ENCODE measurements at regions not wholly inside any gene's neighbourhood (a gene's known extent, or its start where the extent isn't known, plus 50 kb on each side); places are given as distances from the start of the nearest gene placed in this dataset.

- TF ChIP-seq SIN3A (IDR thresholded peaks at IDR 0.05; ENCODE audit: borderline replicate concordance, insufficient read depth, low read length) (no peak), REST (IDR thresholded peaks at IDR 0.05; ENCODE audit: insufficient read depth in 1 of 2, low read depth in 2 of 2, low read length in 2 of 2) (no peak), FOXP2 (optimal IDR thresholded peaks at IDR 0.05; ENCODE audit: borderline replicate concordance, extremely low read depth, extremely low read length, insufficient read depth) (no peak), TAF1 (IDR thresholded peaks at IDR 0.05; ENCODE audit: borderline replicate concordance, insufficient read depth, low read length) (no peak), POLR2AphosphoS5 (IDR thresholded peaks at IDR 0.05; ENCODE audit: low read depth, low read length) (no peak)
Measured at GRCh38 chr3:22045882-22046281, 294.9 kb upstream of the ZNF385D start.

GRCh38 chr3:22063500-22063899 lies 312.5 kb upstream of the ZNF385D start:
- TF ChIP-seq POLR2AphosphoS5 (IDR thresholded peaks at IDR 0.05; ENCODE audit: low read depth, low read length) = no peak
- no peak for TF ChIP-seq TAF1 (IDR thresholded peaks at IDR 0.05; ENCODE audit: borderline replicate concordance, insufficient read depth, low read length)
- no peak for TF ChIP-seq SIN3A (IDR thresholded peaks at IDR 0.05; ENCODE audit: borderline replicate concordance, insufficient read depth, low read length)
- TF ChIP-seq REST (IDR thresholded peaks at IDR 0.05; ENCODE audit: insufficient read depth in 1 of 2, low read depth in 2 of 2, low read length in 2 of 2) = no peak
- no peak for TF ChIP-seq FOXP2 (optimal IDR thresholded peaks at IDR 0.05; ENCODE audit: borderline replicate concordance, extremely low read depth, extremely low read length, insufficient read depth)

- no peak for TF ChIP-seq TAF1 (IDR thresholded peaks at IDR 0.05; ENCODE audit: borderline replicate concordance, insufficient read depth, low read length)
Measured at GRCh38 chr3:22068619-22069018, 317.6 kb upstream of the ZNF385D start.

- TF ChIP-seq REST (IDR thresholded peaks at IDR 0.05; ENCODE audit: insufficient read depth in 1 of 2, low read depth in 2 of 2, low read length in 2 of 2) (no peak), TAF1 (IDR thresholded peaks at IDR 0.05; ENCODE audit: borderline replicate concordance, insufficient read depth, low read length) (no peak), SIN3A (IDR thresholded peaks at IDR 0.05; ENCODE audit: borderline replicate concordance, insufficient read depth, low read length) (no peak), POLR2AphosphoS5 (IDR thresholded peaks at IDR 0.05; ENCODE audit: low read depth, low read length) (no peak), FOXP2 (optimal IDR thresholded peaks at IDR 0.05; ENCODE audit: borderline replicate concordance, extremely low read depth, extremely low read length, insufficient read depth) (no peak)
Measured at GRCh38 chr3:22088204-22088603, 337.2 kb upstream of the ZNF385D start.

GRCh38 chr3:22089284-22089683 lies 338.3 kb upstream of the ZNF385D start:
- TF ChIP-seq TAF1 (IDR thresholded peaks at IDR 0.05; ENCODE audit: borderline replicate concordance, insufficient read depth, low read length) (no peak), REST (IDR thresholded peaks at IDR 0.05; ENCODE audit: insufficient read depth in 1 of 2, low read depth in 2 of 2, low read length in 2 of 2) (no peak), SIN3A (IDR thresholded peaks at IDR 0.05; ENCODE audit: borderline replicate concordance, insufficient read depth, low read length) (no peak), POLR2AphosphoS5 (IDR thresholded peaks at IDR 0.05; ENCODE audit: low read depth, low read length) (no peak), FOXP2 (optimal IDR thresholded peaks at IDR 0.05; ENCODE audit: borderline replicate concordance, extremely low read depth, extremely low read length, insufficient read depth) (no peak)
